SK-N-SH treated with all-trans-retinoic acid at 6 μM for 48 hours (cell line): ENCODE measurements at regions not wholly inside any gene's neighbourhood (a gene's known extent, or its start where the extent isn't known, plus 50 kb on each side); places are given as distances from the start of the nearest gene placed in this dataset.

ENCODE experiments used
- ATAC-seq: fragments of 200-7000 bp; cut with Tn5 transposase; 3 replicates; pipeline ENCODE4 v1.9.1; 2020; ENCODE audit warnings: mild to moderate bottlenecking, moderate library complexity
- CSDC2 ChIP-seq: fragments of 250-450 bp; sonication (Bioruptor Pico); IDR thresholded peaks from 2 replicates; pipeline ENCODE4 v1.5.0; 2020; ENCODE audit warnings: mild to moderate bottlenecking, moderate library complexity
- ESRRG ChIP-seq: fragments of 250-450 bp; sonication (Bioruptor Pico); IDR thresholded peaks from 2 replicates; pipeline ENCODE4 v1.6.1; 2021; ENCODE audit warnings: mild to moderate bottlenecking
- GLIS3 ChIP-seq: fragments of 250-450 bp; sonication (Bioruptor Pico); IDR thresholded peaks from 2 replicates; pipeline ENCODE4 v1.5.0; 2020; ENCODE audit warnings: mild to moderate bottlenecking, moderate library complexity
- ISL1 ChIP-seq: fragments of 250-450 bp; sonication (Bioruptor Pico); IDR thresholded peaks from 2 replicates; pipeline ENCODE4 v2.1.2; 2022; ENCODE audit warnings: mild to moderate bottlenecking, moderate library complexity
- OSR1 ChIP-seq: fragments of 250-450 bp; sonication (Bioruptor Pico); IDR thresholded peaks from 2 replicates; pipeline ENCODE4 v1.8.0; 2022; ENCODE audit warnings: moderate library complexity, mild to moderate bottlenecking, inconsistent platforms
- PPARA ChIP-seq: fragments of 250-450 bp; sonication (Bioruptor Pico); IDR thresholded peaks from 2 replicates; pipeline ENCODE4 v1.5.0; 2020; ENCODE audit warnings: mild to moderate bottlenecking, borderline replicate concordance
- RARB ChIP-seq: fragments of 250-450 bp; sonication (Bioruptor Pico); IDR thresholded peaks from 2 replicates; pipeline ENCODE4 v1.8.0; 2021; ENCODE audit warnings: mild to moderate bottlenecking, moderate library complexity
- TCF4 ChIP-seq: fragments of 250-450 bp; sonication (Bioruptor Pico); IDR thresholded peaks from 2 replicates; pipeline ENCODE4 v1.8.0; 2021; ENCODE audit warnings: mild to moderate bottlenecking, moderate library complexity, borderline replicate concordance
- TOX ChIP-seq: fragments of 250-450 bp; sonication (Bioruptor Pico); IDR thresholded peaks from 2 replicates; pipeline ENCODE4 v1.8.0; 2021; ENCODE audit warnings: mild to moderate bottlenecking, moderate library complexity, borderline replicate concordance
- ZC3H10 ChIP-seq: fragments of 250-450 bp; sonication (Bioruptor Pico); IDR thresholded peaks from 2 replicates; pipeline ENCODE4 v1.5.1; 2021; ENCODE audit warnings: mild to moderate bottlenecking, moderate library complexity
- ZFP3 ChIP-seq: fragments of 250-450 bp; sonication (Bioruptor Pico); IDR thresholded peaks from 2 replicates; pipeline ENCODE4 v1.5.0; 2020; ENCODE audit warnings: mild to moderate bottlenecking, moderate library complexity
- ZFP30 ChIP-seq: fragments of 450-650 bp; formaldehyde crosslinking; IDR thresholded peaks from 2 replicates; pipeline ENCODE4 v1.5.0; 2022; ENCODE audit warnings: mild to moderate bottlenecking, moderate library complexity
- ZNF70 ChIP-seq: fragments of 450-650 bp; formaldehyde crosslinking; IDR thresholded peaks from 2 replicates; pipeline ENCODE4 v1.5.0; 2020; ENCODE audit warnings: mild to moderate bottlenecking, moderate library complexity
- ZNF8 ChIP-seq: fragments of 450-650 bp; formaldehyde crosslinking; IDR thresholded peaks from 2 replicates; pipeline ENCODE4 v1.5.0; 2020; ENCODE audit warnings: mild to moderate bottlenecking, moderate library complexity
- TF ChIP-seq, protein P1 (sequence below): fragments of 250-450 bp; sonication (Bioruptor Pico); IDR thresholded peaks from 2 replicates; pipeline ENCODE4 v1.8.0; 2020; ENCODE audit warnings: mild to moderate bottlenecking, moderate library complexity, borderline replicate concordance
- TF ChIP-seq, protein P2 (sequence below): fragments of 250-450 bp; sonication (Bioruptor Pico); IDR thresholded peaks from 2 replicates; pipeline ENCODE4 v1.5.0; 2020; ENCODE audit warnings: mild to moderate bottlenecking, moderate library complexity
- TF ChIP-seq, protein P3 (sequence below): fragments of 250-450 bp; sonication (Bioruptor Pico); IDR thresholded peaks from 2 replicates; pipeline ENCODE4 v1.8.0; 2021; ENCODE audit warnings: low read depth, mild to moderate bottlenecking, moderate library complexity, borderline replicate concordance
- TF ChIP-seq, protein P4 (sequence below): fragments of 250-450 bp; sonication (Bioruptor Pico); IDR thresholded peaks from 2 replicates; pipeline ENCODE4 v1.5.1; 2020; ENCODE audit warnings: low read depth, mild to moderate bottlenecking, moderate library complexity
- TF ChIP-seq, protein P5 (sequence below): fragments of 250-450 bp; sonication (Bioruptor Pico); IDR thresholded peaks from 2 replicates; pipeline ENCODE4 v1.5.1; 2021; ENCODE audit warnings: mild to moderate bottlenecking, moderate library complexity

DNA sequence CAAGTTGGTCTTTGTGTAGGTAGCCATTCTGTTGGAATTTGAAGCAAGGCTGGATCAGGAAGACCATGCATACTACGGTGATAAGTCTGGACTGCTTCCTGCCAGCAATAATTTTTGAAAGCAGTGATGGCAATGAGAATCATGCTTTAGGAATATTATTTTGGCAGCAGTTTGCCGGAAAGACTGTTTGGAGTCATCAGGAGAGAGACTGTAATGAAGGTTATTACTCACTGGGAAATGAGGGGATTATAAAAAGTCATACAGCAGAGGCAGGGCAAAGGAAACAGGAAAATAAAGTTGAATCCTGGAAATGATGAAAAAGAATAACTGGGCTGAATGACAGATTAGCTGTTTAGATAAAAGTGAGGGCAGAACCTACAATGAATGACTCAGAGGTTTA lies 1136.8 kb upstream of the AUTS2 start (continued):
- TF ChIP-seq, protein P1, sequence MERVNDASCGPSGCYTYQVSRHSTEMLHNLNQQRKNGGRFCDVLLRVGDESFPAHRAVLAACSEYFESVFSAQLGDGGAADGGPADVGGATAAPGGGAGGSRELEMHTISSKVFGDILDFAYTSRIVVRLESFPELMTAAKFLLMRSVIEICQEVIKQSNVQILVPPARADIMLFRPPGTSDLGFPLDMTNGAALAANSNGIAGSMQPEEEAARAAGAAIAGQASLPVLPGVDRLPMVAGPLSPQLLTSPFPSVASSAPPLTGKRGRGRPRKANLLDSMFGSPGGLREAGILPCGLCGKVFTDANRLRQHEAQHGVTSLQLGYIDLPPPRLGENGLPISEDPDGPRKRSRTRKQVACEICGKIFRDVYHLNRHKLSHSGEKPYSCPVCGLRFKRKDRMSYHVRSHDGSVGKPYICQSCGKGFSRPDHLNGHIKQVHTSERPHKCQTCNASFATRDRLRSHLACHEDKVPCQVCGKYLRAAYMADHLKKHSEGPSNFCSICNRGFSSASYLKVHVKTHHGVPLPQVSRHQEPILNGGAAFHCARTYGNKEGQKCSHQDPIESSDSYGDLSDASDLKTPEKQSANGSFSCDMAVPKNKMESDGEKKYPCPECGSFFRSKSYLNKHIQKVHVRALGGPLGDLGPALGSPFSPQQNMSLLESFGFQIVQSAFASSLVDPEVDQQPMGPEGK (CRISPR knock-in tag): no peak
- TF ChIP-seq ZNF8 (CRISPR knock-in tag) (no peak), OSR1 (CRISPR knock-in tag) (no peak), ZFP3 (CRISPR knock-in tag) (no peak), ZNF70 (CRISPR knock-in tag) (no peak)

DNA sequence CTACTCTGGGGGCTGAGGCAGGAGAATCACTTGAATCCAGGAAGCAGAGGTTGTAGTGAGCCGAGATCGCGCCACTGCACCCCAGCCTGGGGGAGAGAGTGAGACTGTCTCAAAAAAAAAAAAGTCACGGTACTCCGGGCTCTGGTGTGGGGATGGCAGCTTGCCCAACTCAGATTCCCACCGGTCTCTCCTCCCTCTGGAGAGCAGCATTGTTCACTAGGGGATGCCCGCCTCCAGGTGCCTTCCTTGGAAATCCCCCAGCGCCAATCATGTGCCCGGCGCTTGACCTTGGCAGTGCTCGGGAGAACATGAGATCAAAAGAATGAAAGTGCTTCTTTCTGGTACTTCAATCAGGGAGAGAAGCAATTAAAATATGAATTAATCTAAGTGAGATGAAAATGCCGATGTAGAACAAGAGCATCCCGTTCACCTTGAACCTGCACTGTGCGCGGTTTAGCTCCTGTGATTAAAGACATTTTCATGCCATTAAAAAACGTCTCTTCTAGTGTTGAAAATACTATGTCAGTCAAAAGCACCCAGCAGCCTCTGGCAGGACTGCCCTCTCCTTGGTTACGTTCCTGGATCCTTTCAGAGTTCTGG lies 1127.3 kb upstream of the AUTS2 start:
- TF ChIP-seq ZFP30 (CRISPR knock-in tag): no peak
- TF ChIP-seq ZNF8 (CRISPR knock-in tag): no peak
- no peak for TF ChIP-seq CSDC2 (CRISPR knock-in tag)
- TF ChIP-seq, protein P2, sequence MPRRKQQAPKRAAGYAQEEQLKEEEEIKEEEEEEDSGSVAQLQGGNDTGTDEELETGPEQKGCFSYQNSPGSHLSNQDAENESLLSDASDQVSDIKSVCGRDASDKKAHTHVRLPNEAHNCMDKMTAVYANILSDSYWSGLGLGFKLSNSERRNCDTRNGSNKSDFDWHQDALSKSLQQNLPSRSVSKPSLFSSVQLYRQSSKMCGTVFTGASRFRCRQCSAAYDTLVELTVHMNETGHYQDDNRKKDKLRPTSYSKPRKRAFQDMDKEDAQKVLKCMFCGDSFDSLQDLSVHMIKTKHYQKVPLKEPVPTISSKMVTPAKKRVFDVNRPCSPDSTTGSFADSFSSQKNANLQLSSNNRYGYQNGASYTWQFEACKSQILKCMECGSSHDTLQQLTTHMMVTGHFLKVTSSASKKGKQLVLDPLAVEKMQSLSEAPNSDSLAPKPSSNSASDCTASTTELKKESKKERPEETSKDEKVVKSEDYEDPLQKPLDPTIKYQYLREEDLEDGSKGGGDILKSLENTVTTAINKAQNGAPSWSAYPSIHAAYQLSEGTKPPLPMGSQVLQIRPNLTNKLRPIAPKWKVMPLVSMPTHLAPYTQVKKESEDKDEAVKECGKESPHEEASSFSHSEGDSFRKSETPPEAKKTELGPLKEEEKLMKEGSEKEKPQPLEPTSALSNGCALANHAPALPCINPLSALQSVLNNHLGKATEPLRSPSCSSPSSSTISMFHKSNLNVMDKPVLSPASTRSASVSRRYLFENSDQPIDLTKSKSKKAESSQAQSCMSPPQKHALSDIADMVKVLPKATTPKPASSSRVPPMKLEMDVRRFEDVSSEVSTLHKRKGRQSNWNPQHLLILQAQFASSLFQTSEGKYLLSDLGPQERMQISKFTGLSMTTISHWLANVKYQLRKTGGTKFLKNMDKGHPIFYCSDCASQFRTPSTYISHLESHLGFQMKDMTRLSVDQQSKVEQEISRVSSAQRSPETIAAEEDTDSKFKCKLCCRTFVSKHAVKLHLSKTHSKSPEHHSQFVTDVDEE (CRISPR knock-in tag): no peak
- TF ChIP-seq RARB (CRISPR knock-in tag): no peak
- TF ChIP-seq OSR1 (CRISPR knock-in tag): no peak
- no peak for TF ChIP-seq ESRRG (CRISPR knock-in tag)
- no peak for TF ChIP-seq PPARA (CRISPR knock-in tag)
- TF ChIP-seq GLIS3 (CRISPR knock-in tag): no peak
- TF ChIP-seq TCF4 (CRISPR knock-in tag): no peak
- no peak for TF ChIP-seq ISL1 (CRISPR knock-in tag)
- TF ChIP-seq ZNF70 (CRISPR knock-in tag): no peak
- no peak for TF ChIP-seq TOX (CRISPR knock-in tag)
- TF ChIP-seq, protein P1 (CRISPR knock-in tag): no peak
- TF ChIP-seq, protein P3, sequence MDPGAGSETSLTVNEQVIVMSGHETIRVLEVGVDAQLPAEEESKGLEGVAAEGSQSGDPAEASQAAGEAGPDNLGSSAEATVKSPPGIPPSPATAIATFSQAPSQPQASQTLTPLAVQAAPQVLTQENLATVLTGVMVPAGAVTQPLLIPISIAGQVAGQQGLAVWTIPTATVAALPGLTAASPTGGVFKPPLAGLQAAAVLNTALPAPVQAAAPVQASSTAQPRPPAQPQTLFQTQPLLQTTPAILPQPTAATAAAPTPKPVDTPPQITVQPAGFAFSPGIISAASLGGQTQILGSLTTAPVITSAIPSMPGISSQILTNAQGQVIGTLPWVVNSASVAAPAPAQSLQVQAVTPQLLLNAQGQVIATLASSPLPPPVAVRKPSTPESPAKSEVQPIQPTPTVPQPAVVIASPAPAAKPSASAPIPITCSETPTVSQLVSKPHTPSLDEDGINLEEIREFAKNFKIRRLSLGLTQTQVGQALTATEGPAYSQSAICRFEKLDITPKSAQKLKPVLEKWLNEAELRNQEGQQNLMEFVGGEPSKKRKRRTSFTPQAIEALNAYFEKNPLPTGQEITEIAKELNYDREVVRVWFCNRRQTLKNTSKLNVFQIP (CRISPR knock-in tag): no peak
- no peak for TF ChIP-seq ZFP3 (CRISPR knock-in tag)
- TF ChIP-seq, protein P4, sequence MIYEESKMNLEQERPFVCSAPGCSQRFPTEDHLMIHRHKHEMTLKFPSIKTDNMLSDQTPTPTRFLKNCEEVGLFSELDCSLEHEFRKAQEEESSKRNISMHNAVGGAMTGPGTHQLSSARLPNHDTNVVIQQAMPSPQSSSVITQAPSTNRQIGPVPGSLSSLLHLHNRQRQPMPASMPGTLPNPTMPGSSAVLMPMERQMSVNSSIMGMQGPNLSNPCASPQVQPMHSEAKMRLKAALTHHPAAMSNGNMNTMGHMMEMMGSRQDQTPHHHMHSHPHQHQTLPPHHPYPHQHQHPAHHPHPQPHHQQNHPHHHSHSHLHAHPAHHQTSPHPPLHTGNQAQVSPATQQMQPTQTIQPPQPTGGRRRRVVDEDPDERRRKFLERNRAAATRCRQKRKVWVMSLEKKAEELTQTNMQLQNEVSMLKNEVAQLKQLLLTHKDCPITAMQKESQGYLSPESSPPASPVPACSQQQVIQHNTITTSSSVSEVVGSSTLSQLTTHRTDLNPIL (CRISPR knock-in tag): no peak
- ATAC-seq: no peak

DNA sequence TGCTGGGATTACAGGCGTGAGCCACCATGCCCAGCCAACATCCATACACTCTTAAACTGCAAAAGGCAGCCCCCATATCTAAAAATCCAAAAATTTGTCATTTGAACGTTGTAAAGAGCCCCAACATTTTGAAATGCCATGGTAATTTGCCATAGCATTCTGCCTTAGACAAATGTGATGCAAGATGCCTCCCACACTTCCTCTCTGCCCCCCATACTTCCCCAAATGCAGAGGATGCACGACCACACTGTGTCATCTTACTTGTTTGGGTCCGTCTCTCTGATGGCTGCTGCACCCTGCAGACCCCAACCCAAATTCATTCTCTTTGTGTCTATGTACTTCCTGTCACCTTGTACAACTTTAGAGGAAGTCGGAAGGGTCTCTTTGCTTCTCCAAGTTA lies 1125.6 kb upstream of the AUTS2 start:
- no peak for ATAC-seq
- no peak for TF ChIP-seq CSDC2 (CRISPR knock-in tag)
- TF ChIP-seq, protein P4 (CRISPR knock-in tag): no peak
- TF ChIP-seq TCF4 (CRISPR knock-in tag): no peak
- TF ChIP-seq OSR1 (CRISPR knock-in tag): no peak
- no peak for TF ChIP-seq ZC3H10 (CRISPR knock-in tag)
- TF ChIP-seq, protein P1 (CRISPR knock-in tag): no peak
- no peak for TF ChIP-seq ZFP3 (CRISPR knock-in tag)
- TF ChIP-seq ESRRG (CRISPR knock-in tag): no peak
- TF ChIP-seq TOX (CRISPR knock-in tag): no peak
- TF ChIP-seq ISL1 (CRISPR knock-in tag): no peak
- TF ChIP-seq RARB (CRISPR knock-in tag): no peak
- TF ChIP-seq, protein P5, sequence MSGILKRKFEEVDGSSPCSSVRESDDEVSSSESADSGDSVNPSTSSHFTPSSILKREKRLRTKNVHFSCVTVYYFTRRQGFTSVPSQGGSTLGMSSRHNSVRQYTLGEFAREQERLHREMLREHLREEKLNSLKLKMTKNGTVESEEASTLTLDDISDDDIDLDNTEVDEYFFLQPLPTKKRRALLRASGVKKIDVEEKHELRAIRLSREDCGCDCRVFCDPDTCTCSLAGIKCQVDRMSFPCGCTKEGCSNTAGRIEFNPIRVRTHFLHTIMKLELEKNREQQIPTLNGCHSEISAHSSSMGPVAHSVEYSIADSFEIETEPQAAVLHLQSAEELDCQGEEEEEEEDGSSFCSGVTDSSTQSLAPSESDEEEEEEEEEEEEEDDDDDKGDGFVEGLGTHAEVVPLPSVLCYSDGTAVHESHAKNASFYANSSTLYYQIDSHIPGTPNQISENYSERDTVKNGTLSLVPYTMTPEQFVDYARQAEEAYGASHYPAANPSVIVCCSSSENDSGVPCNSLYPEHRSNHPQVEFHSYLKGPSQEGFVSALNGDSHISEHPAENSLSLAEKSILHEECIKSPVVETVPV: no peak
- TF ChIP-seq PPARA (CRISPR knock-in tag): no peak
- TF ChIP-seq ZFP30 (CRISPR knock-in tag): no peak
